SK-N-SH (cell line): ENCODE measurements at regions not wholly inside any gene's neighbourhood (a gene's known extent, or its start where the extent isn't known, plus 50 kb on each side); places are given as distances from the start of the nearest gene placed in this dataset.

Experiments used
- CTCF ChIA-PET: fragments of 300-600, 350-600 bp; formaldehyde crosslinking; extraction: SDS; loops from one replicate; lab custom pipeline; 2021; lab: Yijun Ruan, JAX
- POLR2A ChIA-PET: fragments of 350-600 bp; sonication (Branson Sonifier 250); formaldehyde crosslinking; extraction: SDS; loops from one replicate; lab custom pipeline; 2020; ENCODE audit warnings: antibody characterized with exemption, inconsistent platforms; lab: Yijun Ruan, JAX
- DNase-seq: peaks from one replicate; pipeline ENCODE4 v3.0.0; 2012
- H2AFZ ChIP-seq: fragments of 200-600 bp; sonication (generic); 2 replicates; pipeline ENCODE4 v1.8.1; 2016; ENCODE audit warnings: antibody characterized with exemption, mild to moderate bottlenecking, low read depth
- H3F3A ChIP-seq: fragments of 200-600 bp; sonication (generic); replicated peaks from 2 replicates; pipeline ENCODE3; 2016; ENCODE audit warnings: antibody characterized with exemption, mild to moderate bottlenecking; ENCODE audit not compliant: insufficient read depth
- H3K27ac ChIP-seq, 2 experiments: fragments of 200-500 bp in 1 of 2; fragments of 200-600 bp in 1 of 2; sonication (Bioruptor generic) in 1 of 2; sonication (generic), shearing (Covaris generic) in 1 of 2; 2 replicates each; pipeline versions ENCODE4 v1.5.1 to v1.6.1; 2014 to 2016; ENCODE audit warnings: low read depth in 2 of 2, inconsistent platforms in 1 of 2, low read length in 1 of 2, mild to moderate bottlenecking in 1 of 2, mixed read lengths in 1 of 2
- H3K27me3 ChIP-seq: fragments of 200-600 bp; sonication (generic), shearing (Covaris generic); 2 replicates; pipeline ENCODE4 v1.6.1; 2016; ENCODE audit warnings: mixed run types; ENCODE audit not compliant: insufficient read depth
- H3K36me3 ChIP-seq, 2 experiments: fragments of 200-500 bp in 1 of 2; fragments of 200-600 bp in 1 of 2; sonication (Bioruptor generic) in 1 of 2; sonication (generic) in 1 of 2; replicated peaks in 1 of 2; 2 replicates each; pipeline versions ENCODE3 to v1.5.1; 2014 to 2016; ENCODE audit warnings: low read length in 1 of 2, mild to moderate bottlenecking in 1 of 2; ENCODE audit not compliant: insufficient read depth in 2 of 2, control insufficient read depth in 1 of 2
- H3K4me1 ChIP-seq, 2 experiments: fragments of 200-500 bp in 1 of 2; fragments of 200-600 bp in 1 of 2; sonication (Bioruptor generic) in 1 of 2; sonication (generic), shearing (Covaris generic) in 1 of 2; 2 replicates each; pipeline versions ENCODE4 v1.5.1 to v1.6.1; 2014 to 2016; ENCODE audit warnings: low read depth in 1 of 2, low read length in 1 of 2, mixed run types in 1 of 2; ENCODE audit not compliant: insufficient read depth in 2 of 2, control insufficient read depth in 1 of 2
- H3K4me2 ChIP-seq: fragments of 200-600 bp; sonication (generic), shearing (Covaris generic); 2 replicates; pipeline ENCODE4 v1.6.1; 2017; ENCODE audit warnings: mixed run types
- H3K4me3 ChIP-seq, 2 experiments: fragments of 200-500 bp in 1 of 2; fragments of 200-600 bp in 1 of 2; sonication (Bioruptor generic) in 1 of 2; sonication (generic), shearing (Covaris generic) in 1 of 2; 2 replicates each; pipeline versions ENCODE4 v1.5.1 to v1.8.1; 2014 to 2016; ENCODE audit warnings: low read depth in 2 of 2, inconsistent platforms in 1 of 2, low read length in 1 of 2, mild to moderate bottlenecking in 1 of 2, mixed read lengths in 1 of 2, moderate library complexity in 1 of 2
- H3K79me2 ChIP-seq: fragments of 200-600 bp; sonication (generic); 2 replicates; pipeline ENCODE4 v1.8.1; 2017; ENCODE audit warnings: mild to moderate bottlenecking; ENCODE audit not compliant: insufficient read depth
- H3K9ac ChIP-seq: fragments of 200-600 bp; sonication (generic); 2 replicates; pipeline ENCODE4 v1.6.1; 2017; ENCODE audit warnings: mixed run types
- H3K9me2 ChIP-seq: fragments of 200-600 bp; sonication (generic); 2 replicates; pipeline ENCODE4 v1.6.1; 2017; ENCODE audit warnings: mixed run types
- H3K9me3 ChIP-seq: fragments of 200-600 bp; sonication (generic); 2 replicates; pipeline ENCODE4 v1.6.1; 2017; ENCODE audit warnings: mixed run types, mild to moderate bottlenecking, moderate library complexity
- H4K20me1 ChIP-seq: fragments of 200-600 bp; sonication (generic); 2 replicates; pipeline ENCODE4 v1.6.1; 2017; ENCODE audit warnings: mild to moderate bottlenecking, mixed run types; ENCODE audit not compliant: insufficient read depth
- CHD2 ChIP-seq: fragments of 150-350 bp; IDR thresholded peaks from 2 replicates; pipeline ENCODE4 v1.6.1; 2018; ENCODE audit warnings: low read length; ENCODE audit not compliant: partially characterized antibody
- FOSL2 ChIP-seq: IDR thresholded peaks from 2 replicates; pipeline ENCODE4 v1.4.0; 2012; ENCODE audit warnings: low read depth, mild to moderate bottlenecking, moderate library complexity, borderline replicate concordance
- FOXM1 ChIP-seq: IDR thresholded peaks from 2 replicates; pipeline ENCODE4 v1.4.0; 2012; ENCODE audit warnings: low read depth, mild to moderate bottlenecking
- GATA2 ChIP-seq: sonication (generic); formaldehyde crosslinking; IDR thresholded peaks from 2 replicates; pipeline ENCODE4 v1.5.0; 2020; ENCODE audit warnings: mild to moderate bottlenecking, missing genetic modification reagents
- JUND ChIP-seq: IDR thresholded peaks from 2 replicates; pipeline ENCODE4 v1.4.0; 2012
- MEF2A ChIP-seq: IDR thresholded peaks from 2 replicates; pipeline ENCODE4 v1.4.0; 2012; ENCODE audit warnings: low read depth, borderline replicate concordance
- NFIC ChIP-seq: IDR thresholded peaks from 2 replicates; pipeline ENCODE4 v1.4.0; 2012; ENCODE audit warnings: borderline replicate concordance
- PBX3 ChIP-seq: IDR thresholded peaks from 2 replicates; pipeline ENCODE4; 2012
- POLR2AphosphoS5 ChIP-seq: IDR thresholded peaks from 2 replicates; pipeline ENCODE4 v1.6.1; 2012; ENCODE audit warnings: low read depth, low read length
- RAD21 ChIP-seq: IDR thresholded peaks from 2 replicates; pipeline ENCODE4 v1.6.1; 2012; ENCODE audit warnings: mild to moderate bottlenecking, low read length
- RCOR1 ChIP-seq: fragments of 150-350 bp; IDR thresholded peaks from 2 replicates; pipeline ENCODE4 v1.6.1; 2017; ENCODE audit warnings: antibody characterized with exemption, low read length
- RXRA ChIP-seq: IDR thresholded peaks from 2 replicates; pipeline ENCODE4 v1.4.0; 2012; ENCODE audit warnings: low read depth, mild to moderate bottlenecking, borderline replicate concordance
- SIN3A ChIP-seq: IDR thresholded peaks from 2 replicates; pipeline ENCODE4 v1.6.1; 2012; ENCODE audit warnings: low read depth, mild to moderate bottlenecking, low read length, moderate library complexity, borderline replicate concordance
- SMC3 ChIP-seq: IDR thresholded peaks from 2 replicates; pipeline ENCODE4 v1.6.1; 2012; ENCODE audit warnings: low read depth, low read length, improper control_type of control experiment
- TAF1 ChIP-seq: IDR thresholded peaks from 2 replicates; pipeline ENCODE4 v1.6.1; 2012; ENCODE audit warnings: low read depth, mild to moderate bottlenecking, low read length, moderate library complexity, borderline replicate concordance
- USF1 ChIP-seq: IDR thresholded peaks from 2 replicates; pipeline ENCODE4 v1.4.0; 2012; ENCODE audit warnings: low read depth, borderline replicate concordance
- ZBTB33 ChIP-seq: IDR thresholded peaks from 2 replicates; pipeline ENCODE4 v1.4.0; 2012; ENCODE audit warnings: low read depth, borderline replicate concordance
- WGBS: methylation state at CpG from one replicate; pipeline ENCODE4 v1.1.6; 2017; ENCODE audit warnings: low lambda C conversion rate; 5-methylcytosine and 5-hydroxymethylcytosine counted together
- TF ChIP-seq, protein P1 (sequence below): fragments of 150-350 bp; IDR thresholded peaks from 2 replicates; pipeline ENCODE4 v1.6.1; 2017; ENCODE audit warnings: antibody characterized with exemption, low read length, low read depth, borderline replicate concordance
- TF ChIP-seq, protein P2 (sequence below): IDR thresholded peaks from 2 replicates; pipeline ENCODE4 v1.6.1; 2012; ENCODE audit warnings: mild to moderate bottlenecking, low read depth, low read length, moderate library complexity

GRCh38 chr2:38215522-38215921 is 139.6 kb upstream of the CYP1B1 start:
- H3K27ac ChIP-seq = peak overlapping the region in 1 of 2 experiments; percentile 53; a peak in 2 of 4 replicates
- H3F3A ChIP-seq = no peaks in the 10 kb centered on the region
- POLR2A ChIA-PET = no interaction called here
- 65% methylated on average over 2 of the region's 2 CpGs for WGBS
- no peak overlapping the region for H3K4me3 ChIP-seq
- no peaks in the 10 kb centered on the region for H3K79me2 ChIP-seq
- H3K9me3 ChIP-seq = 0 out of 2 replicates have a peak, but pooled peaks cover 11% of the 10 kb centered on the region
- H2AFZ ChIP-seq = no peak overlapping the region
- no peaks in the 10 kb centered on the region for H3K27me3 ChIP-seq
- CTCF ChIA-PET = interaction anchor here (1.2 to 1.5 kb wide), 4 partner anchors 32 to 139 kb away, joined by 3 to 5 read pairs (median 3); partner anchors contain the start of gene CYP1B1
- TF ChIP-seq RXRA (no peak), RCOR1 (no peak), TAF1 (no peak), MEF2A (no peak), GATA2 (CRISPR knock-in tag) (no peak), ZBTB33 (no peak), FOSL2 (no peak), SMC3 (no peak), POLR2AphosphoS5 (no peak), USF1 (no peak), JUND (no peak), FOXM1 (no peak), NFIC (no peak), SIN3A (no peak), RAD21 (no peak), PBX3 (no peak), CHD2 (no peak)
- TF ChIP-seq, protein P1, sequence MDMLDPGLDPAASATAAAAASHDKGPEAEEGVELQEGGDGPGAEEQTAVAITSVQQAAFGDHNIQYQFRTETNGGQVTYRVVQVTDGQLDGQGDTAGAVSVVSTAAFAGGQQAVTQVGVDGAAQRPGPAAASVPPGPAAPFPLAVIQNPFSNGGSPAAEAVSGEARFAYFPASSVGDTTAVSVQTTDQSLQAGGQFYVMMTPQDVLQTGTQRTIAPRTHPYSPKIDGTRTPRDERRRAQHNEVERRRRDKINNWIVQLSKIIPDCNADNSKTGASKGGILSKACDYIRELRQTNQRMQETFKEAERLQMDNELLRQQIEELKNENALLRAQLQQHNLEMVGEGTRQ = no peak
- TF ChIP-seq, protein P2, sequence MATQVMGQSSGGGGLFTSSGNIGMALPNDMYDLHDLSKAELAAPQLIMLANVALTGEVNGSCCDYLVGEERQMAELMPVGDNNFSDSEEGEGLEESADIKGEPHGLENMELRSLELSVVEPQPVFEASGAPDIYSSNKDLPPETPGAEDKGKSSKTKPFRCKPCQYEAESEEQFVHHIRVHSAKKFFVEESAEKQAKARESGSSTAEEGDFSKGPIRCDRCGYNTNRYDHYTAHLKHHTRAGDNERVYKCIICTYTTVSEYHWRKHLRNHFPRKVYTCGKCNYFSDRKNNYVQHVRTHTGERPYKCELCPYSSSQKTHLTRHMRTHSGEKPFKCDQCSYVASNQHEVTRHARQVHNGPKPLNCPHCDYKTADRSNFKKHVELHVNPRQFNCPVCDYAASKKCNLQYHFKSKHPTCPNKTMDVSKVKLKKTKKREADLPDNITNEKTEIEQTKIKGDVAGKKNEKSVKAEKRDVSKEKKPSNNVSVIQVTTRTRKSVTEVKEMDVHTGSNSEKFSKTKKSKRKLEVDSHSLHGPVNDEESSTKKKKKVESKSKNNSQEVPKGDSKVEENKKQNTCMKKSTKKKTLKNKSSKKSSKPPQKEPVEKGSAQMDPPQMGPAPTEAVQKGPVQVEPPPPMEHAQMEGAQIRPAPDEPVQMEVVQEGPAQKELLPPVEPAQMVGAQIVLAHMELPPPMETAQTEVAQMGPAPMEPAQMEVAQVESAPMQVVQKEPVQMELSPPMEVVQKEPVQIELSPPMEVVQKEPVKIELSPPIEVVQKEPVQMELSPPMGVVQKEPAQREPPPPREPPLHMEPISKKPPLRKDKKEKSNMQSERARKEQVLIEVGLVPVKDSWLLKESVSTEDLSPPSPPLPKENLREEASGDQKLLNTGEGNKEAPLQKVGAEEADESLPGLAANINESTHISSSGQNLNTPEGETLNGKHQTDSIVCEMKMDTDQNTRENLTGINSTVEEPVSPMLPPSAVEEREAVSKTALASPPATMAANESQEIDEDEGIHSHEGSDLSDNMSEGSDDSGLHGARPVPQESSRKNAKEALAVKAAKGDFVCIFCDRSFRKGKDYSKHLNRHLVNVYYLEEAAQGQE = no peak
- TF ChIP-seq, all 33 proteins: peak for 0
- Histone ChIP-seq H3K9ac (no peak overlapping the region), H3K36me3 (no peaks in the 10 kb centered on the region), H3K9me2 (no peaks in the 10 kb centered on the region), H4K20me1 (no peaks in the 10 kb centered on the region), H3K4me2 (no peak overlapping the region), H3K4me1 (peaks cover 0 to 44% of the 10 kb centered on the region in 2 experiments; a peak in 2 of 4 replicates)
- DNase-seq = no peak
